ENCODE measurements at regions not wholly inside any gene's neighbourhood (a gene's known extent, or its start where the extent isn't known, plus 50 kb on each side); places are given as distances from the start of the nearest gene placed in this dataset.
"Not testable (repeated sequence)": the region's sequence is repeated elsewhere in the genome, so short reads cannot be mapped to it uniquely, and the experiment has no call there.

DNA sequence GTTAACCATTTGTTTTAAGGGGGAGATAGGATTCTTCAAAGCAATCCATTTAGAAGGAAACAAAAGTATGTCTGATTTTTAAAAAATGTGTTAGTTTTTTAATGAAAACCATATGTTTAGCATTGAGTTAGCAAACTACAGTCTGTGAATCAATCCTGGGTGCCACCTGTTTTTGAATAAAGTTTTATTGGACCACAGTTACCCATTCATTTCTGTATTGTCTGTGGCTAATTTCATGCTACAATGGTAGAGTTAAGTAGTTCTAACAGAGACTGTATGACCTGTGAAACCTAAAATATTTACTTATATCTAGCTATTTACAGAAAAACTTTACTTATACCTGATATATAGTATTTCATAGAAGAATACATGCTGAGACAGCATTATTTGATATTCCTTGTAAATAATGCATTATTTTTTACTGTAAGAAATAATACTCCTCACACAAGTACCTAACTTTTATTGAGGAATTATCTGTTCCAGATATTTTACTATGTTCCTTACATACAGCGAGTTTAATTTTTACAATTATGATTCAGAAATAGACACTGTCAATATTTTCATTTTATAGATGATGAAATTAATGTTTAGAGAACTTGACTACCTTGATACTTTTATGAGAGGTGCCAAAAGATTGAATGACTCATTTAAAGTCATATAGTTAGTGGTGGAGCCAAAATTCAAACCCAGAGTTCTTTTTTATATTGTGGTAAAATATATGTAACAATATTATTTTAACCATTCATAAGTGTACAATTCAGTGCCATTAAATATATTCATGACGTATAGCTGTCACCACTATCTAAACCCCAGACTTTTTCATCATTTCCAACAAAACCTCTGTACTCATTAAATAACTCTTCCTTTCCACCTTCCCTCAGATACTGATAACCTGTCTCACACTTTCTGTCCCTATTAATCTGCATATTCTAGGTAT, 122.0 kb downstream of the GLUD2 start:
- DNase-seq (ENCODE audit: low read depth in 2 of 3, low spot score in 1 of 3): no peak

DNA sequence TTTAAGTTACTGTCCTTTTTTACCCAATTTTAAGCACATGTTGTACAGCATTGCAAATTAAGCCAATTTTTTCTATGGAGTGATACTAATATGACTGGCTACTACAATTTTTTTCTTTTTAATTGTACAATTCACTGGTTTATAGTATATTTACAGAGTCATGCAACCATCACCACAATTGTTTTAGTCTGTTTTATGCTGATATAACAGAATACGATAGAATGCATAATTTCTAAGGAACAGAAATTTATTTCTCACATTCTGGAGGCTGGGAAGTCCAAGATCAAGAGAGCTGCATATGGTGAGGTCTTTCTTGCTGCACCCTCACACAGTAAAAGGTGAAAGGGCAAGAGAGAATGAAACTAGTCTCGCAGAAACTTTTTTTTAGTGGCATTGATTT, 125.3 kb downstream of the GLUD2 start:
- DNase-seq (ENCODE audit: low read depth in 2 of 3, low spot score in 1 of 3): no peak

- DNase-seq (ENCODE audit: low read depth in 2 of 3, low spot score in 1 of 3): no peak
Measured at GRCh38 chrX:121179972-121180371, 132.6 kb downstream of the GLUD2 start.

GRCh38 chrX:121191779-121192178, 144.4 kb downstream of the GLUD2 start:
- no peak for DNase-seq (ENCODE audit: low read depth in 2 of 3, low spot score in 1 of 3)

GRCh38 chrX:121195719-121196118, 148.3 kb downstream of the GLUD2 start:
- no peak for DNase-seq (ENCODE audit: low read depth in 2 of 3, low spot score in 1 of 3)

DNA sequence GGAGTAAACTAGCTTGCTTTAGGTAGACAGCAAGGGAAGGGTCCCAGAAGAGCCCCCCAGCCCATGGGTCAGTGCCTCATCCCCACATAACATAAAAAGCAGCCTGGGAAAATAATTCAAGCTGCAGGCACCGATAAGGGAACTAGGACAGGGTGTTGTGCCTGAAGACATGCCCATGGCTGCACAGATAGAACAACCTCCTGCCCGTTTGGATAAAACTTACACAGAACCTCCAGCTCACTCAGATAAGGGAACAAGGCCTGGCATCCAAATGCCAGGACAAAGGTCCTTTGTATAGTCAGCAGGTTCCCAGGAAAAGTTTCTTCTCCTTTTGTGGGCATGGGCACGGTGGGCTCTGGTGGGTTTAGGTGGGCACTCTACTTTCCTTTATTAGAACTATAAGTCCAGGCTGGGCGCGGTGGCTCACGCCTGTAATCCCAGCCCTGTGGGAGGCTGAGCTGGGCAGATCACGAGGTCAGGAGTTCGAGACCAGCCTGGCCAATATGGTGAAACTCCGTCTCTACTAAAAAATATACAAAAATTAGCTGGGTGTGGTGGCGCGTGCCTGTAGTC, 149.5 kb downstream of the GLUD2 start:
- not testable (repeated sequence) for DNase-seq (ENCODE audit: low read depth in 2 of 3, low spot score in 1 of 3)

DNA sequence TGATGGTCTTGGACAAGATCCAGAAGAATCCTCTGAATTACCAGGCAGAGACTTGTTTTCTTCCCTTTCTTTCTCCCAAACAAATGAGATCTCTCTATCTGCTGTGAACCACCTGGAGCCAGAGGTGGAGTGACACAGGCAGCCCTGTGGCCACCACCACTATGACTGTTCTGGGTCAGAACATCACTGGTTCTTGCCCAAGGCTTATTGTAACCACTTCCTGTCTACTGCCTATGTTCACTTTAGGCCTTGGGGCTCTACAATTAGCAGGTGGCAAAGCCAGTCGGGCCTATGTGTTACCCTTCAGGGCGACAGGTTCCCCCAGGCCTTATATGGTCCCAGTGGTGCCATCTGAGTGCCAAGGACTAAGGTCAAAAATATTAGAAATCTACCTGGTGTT, 161.2 kb downstream of the GLUD2 start:
- no peak for DNase-seq (ENCODE audit: low read depth in 2 of 3, low spot score in 1 of 3)

GRCh38 chrX:121216641-121217374, 169.4 kb downstream of the GLUD2 start:
- no peak for DNase-seq (ENCODE audit: low read depth in 2 of 3, low spot score in 1 of 3)

DNA sequence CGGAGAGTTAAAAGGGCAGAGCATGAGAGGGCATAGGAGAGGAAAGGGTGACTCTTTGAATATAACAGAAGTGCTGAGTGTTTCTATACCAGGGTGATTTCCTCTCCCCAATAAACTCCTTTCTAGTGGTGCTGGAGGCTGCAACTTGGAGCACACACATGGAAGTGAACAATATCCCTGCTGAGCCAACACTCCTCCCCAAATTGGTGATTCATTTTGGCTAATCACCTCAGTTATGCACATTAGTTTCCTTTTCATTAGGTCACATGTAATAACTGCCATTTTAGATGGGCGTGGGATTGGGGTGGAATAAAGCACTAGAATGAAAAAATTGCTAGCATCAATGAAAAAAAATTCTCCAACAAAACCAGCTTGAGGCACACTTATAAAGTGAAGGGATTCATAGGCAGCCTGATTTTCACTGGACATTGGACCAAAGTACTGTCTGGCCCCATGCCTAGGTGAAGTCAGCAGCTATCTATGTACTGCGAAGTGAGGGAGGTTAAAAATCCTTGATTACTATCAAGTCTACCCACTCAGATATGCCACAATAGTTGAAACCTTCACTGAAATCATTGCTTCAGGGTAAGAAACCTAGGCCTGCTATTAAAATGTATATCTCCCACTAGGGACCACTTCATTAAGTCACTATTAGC, 174.0 kb downstream of the GLUD2 start:
- DNase-seq (ENCODE audit: low read depth in 2 of 3, low spot score in 1 of 3): no peak

DNA sequence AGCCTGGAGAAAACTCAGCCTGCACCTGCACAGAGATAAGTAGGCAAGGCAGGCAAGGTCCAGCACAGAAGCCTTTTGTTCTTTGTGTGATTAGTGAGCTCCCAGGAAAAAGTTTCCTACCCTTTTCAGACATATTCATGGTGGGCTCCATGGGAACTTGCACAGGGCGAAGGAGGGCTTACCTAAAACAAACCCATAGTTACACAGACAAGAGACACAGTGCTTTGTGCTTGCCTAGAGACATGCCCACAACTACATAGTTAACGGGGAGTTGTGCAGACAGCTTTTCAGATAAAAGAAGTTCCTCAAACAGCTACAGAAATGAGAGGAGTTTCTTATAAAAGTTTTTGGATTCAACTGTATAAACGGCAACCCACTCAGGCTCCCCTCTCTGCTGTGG, 180.5 kb downstream of the GLUD2 start:
- no peak for DNase-seq (ENCODE audit: low read depth in 2 of 3, low spot score in 1 of 3)

GRCh38 chrX:121231566-121232358, 184.4 kb downstream of the GLUD2 start:
- DNase-seq (ENCODE audit: low read depth in 2 of 3, low spot score in 1 of 3): no peak

DNA sequence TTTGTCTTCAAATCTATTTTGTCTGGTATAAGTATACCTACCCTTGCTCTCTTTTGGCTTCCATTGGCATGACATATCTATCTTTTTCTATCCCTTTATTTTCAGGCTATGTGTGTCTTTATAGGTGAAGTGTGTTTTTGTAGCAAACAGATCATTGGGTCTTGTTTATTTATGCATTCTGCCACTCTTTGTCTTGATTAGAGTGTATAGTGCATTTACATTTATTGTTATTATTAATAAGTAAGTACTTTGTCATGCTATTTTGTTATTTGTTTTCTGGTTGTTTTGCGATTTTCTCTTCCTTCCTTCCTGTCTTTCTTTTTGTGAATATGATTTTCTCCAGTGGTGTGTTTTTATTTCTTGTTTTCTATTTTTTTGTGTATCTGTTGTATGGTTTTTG, 188.6 kb downstream of the GLUD2 start:
- DNase-seq (ENCODE audit: low read depth in 2 of 3, low spot score in 1 of 3): no peak

GRCh38 chrX:121238093-121238492, 190.7 kb downstream of the GLUD2 start:
- no peak for DNase-seq (ENCODE audit: low read depth in 2 of 3, low spot score in 1 of 3)

DNA sequence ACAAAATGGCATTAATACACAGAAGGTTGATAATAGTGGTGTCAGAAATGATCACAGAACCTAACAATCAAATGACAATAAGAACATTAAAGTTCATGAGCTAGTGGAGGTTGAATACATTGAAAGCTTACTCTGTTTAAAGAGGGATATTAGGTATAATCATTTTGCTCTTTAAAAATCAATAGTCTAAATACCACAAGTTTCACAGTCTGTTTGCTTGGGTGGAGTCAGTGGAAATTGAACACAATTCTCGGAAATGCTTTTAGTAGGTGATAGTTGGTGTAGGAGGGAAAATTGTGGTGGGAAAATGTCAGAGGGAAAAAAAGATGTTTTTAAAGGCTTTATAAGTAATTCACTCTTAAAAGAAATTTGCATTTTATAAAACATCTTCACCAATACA, 197.1 kb downstream of the GLUD2 start:
- no peak for DNase-seq (ENCODE audit: low read depth in 2 of 3, low spot score in 1 of 3)

DNA sequence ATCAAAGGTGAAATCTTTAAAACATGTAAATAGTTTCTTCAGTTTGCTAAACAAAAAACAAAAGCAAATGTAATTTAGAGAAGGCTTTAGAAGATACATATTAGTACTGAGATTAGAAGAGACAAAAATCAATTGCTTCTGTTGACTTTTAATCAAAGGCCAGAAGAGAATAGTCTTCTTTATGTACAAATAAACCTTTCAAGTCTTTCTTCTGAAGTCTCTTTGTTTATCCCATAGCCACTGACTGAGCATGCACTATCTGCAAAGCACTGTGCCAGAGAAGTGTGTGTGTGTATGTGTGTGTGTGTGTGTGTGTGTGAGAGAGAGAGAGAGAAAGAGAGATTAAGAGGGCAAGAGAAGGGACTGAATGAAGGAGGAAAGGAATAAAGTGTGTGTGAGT, 198.4 kb downstream of the GLUD2 start:
- DNase-seq (ENCODE audit: low read depth in 2 of 3, low spot score in 1 of 3): no peak

GRCh38 chrX:121254336-121254735, 206.9 kb downstream of the GLUD2 start:
- no peak for DNase-seq (ENCODE audit: low read depth in 2 of 3, low spot score in 1 of 3)

DNA sequence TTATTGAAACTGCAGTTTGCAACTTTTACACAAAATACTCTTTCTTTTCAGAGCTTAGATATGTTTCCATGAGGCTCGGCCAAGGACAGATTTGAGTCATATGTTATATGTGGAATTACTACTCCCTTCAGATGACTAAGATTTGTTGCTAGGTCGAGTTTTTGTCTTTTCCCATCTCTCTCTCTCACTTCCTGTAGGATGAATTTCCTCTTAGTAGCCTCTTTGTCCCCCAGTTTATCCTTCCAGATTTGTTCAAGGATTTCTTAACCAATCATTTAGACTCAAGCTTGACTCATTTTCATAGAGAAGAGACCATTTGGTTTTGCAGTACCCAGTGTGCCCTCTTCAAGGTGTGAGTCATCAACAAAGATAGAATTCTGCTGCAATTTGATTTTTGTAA, 209.2 kb downstream of the GLUD2 start:
- no peak for DNase-seq (ENCODE audit: low read depth in 2 of 3, low spot score in 1 of 3)

GRCh38 chrX:121258545-121258944, 211.1 kb downstream of the GLUD2 start:
- DNase-seq (ENCODE audit: low read depth in 2 of 3, low spot score in 1 of 3): no peak

- DNase-seq (ENCODE audit: low read depth in 2 of 3, low spot score in 1 of 3): no peak
Measured at GRCh38 chrX:121259170-121259569, 211.8 kb downstream of the GLUD2 start.

GRCh38 chrX:121260596-121261240, 213.3 kb downstream of the GLUD2 start:
- DNase-seq (ENCODE audit: low read depth in 2 of 3, low spot score in 1 of 3): no peak

All from stimulated activated CD4-positive, alpha-beta T cell treated with anti-CD3 and anti-CD28 coated beads, Interleukin-12 subunit alpha, Interleukin-12 subunit beta, amount 100 ng/mL, for 48 hours (primary cell).